ENCODE measurements at regions not wholly inside any gene's neighbourhood (a gene's known extent, or its start where the extent isn't known, plus 50 kb on each side); places are given as distances from the start of the nearest gene placed in this dataset.
"Not testable (repeated sequence)": the region's sequence is repeated elsewhere in the genome, so short reads cannot be mapped to it uniquely, and the experiment has no call there.

DNA sequence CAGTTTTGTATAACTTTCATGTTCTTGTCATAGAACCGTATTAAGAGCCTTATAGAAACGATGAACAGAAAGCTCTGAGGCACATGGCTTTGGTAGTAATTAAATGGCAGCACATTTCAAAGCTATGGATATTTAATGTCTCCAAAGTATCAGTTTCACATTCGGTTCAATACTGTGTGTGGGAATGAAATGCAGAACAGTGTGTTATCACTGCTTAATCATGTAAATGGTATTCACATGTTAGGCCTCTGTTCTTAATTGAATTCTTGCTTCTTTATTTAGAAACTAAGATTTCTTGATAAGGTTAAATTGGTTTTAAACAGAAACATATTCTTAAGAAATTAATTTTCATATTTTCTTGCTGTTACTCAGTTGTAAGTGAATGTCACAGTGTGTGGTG is 701.0 kb upstream of the PITX2 start:
- DNase-seq (ENCODE audit: insufficient read length, low spot score) (no peak), FAIRE-seq (no peak)
- TF ChIP-seq CTCF (IDR thresholded peaks at IDR 0.05; ENCODE audit: insufficient read depth, missing control alignments): no peak

- no peak for DNase-seq (ENCODE audit: insufficient read length, low spot score)
- no peak for FAIRE-seq
- no peak for TF ChIP-seq CTCF (IDR thresholded peaks at IDR 0.05; ENCODE audit: insufficient read depth, missing control alignments)
These were observed 703.6 kb upstream of the PITX2 start for GRCh38 chr4:111326450-111326849.

GRCh38 chr4:111330786-111331185 is 707.9 kb upstream of the PITX2 start:
- FAIRE-seq (no peak), DNase-seq (ENCODE audit: insufficient read length, low spot score) (no peak)
- TF ChIP-seq CTCF (IDR thresholded peaks at IDR 0.05; ENCODE audit: insufficient read depth, missing control alignments): no peak

DNA sequence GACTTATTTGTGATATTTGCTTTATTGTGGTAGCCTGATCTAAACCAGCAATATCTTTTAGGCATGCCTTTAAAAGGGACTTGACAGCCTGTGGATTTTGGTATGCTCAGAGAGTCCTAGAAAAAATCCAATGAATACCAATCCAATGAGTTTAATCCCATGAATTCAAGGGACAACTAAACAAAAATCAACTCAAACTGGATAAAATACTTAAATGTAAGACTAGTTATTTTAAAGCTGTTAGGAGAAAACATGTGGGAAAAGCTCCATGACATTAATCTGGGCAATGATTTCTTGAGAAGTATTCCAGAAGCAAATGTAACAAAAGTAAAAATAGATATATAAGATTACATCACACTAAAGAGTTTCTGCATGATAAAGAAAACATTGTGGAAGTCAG is 711.5 kb upstream of the PITX2 start:
- DNase-seq (ENCODE audit: insufficient read length, low spot score): no peak
- no peak for FAIRE-seq
- no peak for TF ChIP-seq CTCF (IDR thresholded peaks at IDR 0.05; ENCODE audit: insufficient read depth, missing control alignments)

- not testable (repeated sequence) for DNase-seq (ENCODE audit: insufficient read length, low spot score); FAIRE-seq
These were observed 714.5 kb upstream of the PITX2 start for GRCh38 chr4:111337186-111337876.

- no peak for DNase-seq (ENCODE audit: insufficient read length, low spot score)
- no peak for FAIRE-seq
- TF ChIP-seq CTCF (IDR thresholded peaks at IDR 0.05; ENCODE audit: insufficient read depth, missing control alignments): no peak
These were observed 736.7 kb upstream of the PITX2 start for GRCh38 chr4:111359602-111360001.

GRCh38 chr4:111360906-111361305 is 738.0 kb upstream of the PITX2 start:
- DNase-seq (ENCODE audit: insufficient read length, low spot score) (no peak), FAIRE-seq (no peak)
- TF ChIP-seq CTCF (IDR thresholded peaks at IDR 0.05; ENCODE audit: insufficient read depth, missing control alignments): no peak

GRCh38 chr4:111362941-111363361 is 740.1 kb upstream of the PITX2 start:
- TF ChIP-seq CTCF (IDR thresholded peaks at IDR 0.05; ENCODE audit: insufficient read depth, missing control alignments): no peak
- FAIRE-seq: no peak
- no peak for DNase-seq (ENCODE audit: insufficient read length, low spot score)

GRCh38 chr4:111377880-111378279 is 755.0 kb upstream of the PITX2 start:
- FAIRE-seq; DNase-seq (ENCODE audit: insufficient read length, low spot score): not testable (repeated sequence)
